ENCODE measurements at regions not wholly inside any gene's neighbourhood (a gene's known extent, or its start where the extent isn't known, plus 50 kb on each side); places are given as distances from the start of the nearest gene placed in this dataset.
"Not testable (repeated sequence)": the region's sequence is repeated elsewhere in the genome, so short reads cannot be mapped to it uniquely, and the experiment has no call there.

- ChIA-PET CTCF (no interaction called here), POLR2A (no interaction called here)
- Histone ChIP-seq H3K36me3 (ENCODE audit: control insufficient read depth, insufficient read depth, low read length) (no peaks in the 10 kb centered on the region), H3K4me3 (ENCODE audit: low read depth, low read length) (no peak overlapping the region), H3K27me3 (ENCODE audit: control insufficient read depth, insufficient read depth, low read length) (no peaks in the 10 kb centered on the region)
- no peak for TF ChIP-seq CTCF (IDR thresholded peaks at IDR 0.05; ENCODE audit: insufficient read depth, low read depth, low read length)
- DNase-seq (ENCODE audit: low read depth) = no peak
These were observed 130.5 kb downstream of the LIG4 start for GRCh38 chr13:108084840-108085239.

GRCh38 chr13:108083056-108083455 lies 132.3 kb downstream of the LIG4 start:
- POLR2A ChIA-PET = no interaction called here
- CTCF ChIA-PET = no interaction called here
- DNase-seq (ENCODE audit: low read depth) = no peak
- Histone ChIP-seq H3K4me3 (ENCODE audit: low read depth, low read length) (no peak overlapping the region), H3K36me3 (ENCODE audit: control insufficient read depth, insufficient read depth, low read length) (no peaks in the 10 kb centered on the region), H3K27me3 (ENCODE audit: control insufficient read depth, insufficient read depth, low read length) (no peaks in the 10 kb centered on the region)
- TF ChIP-seq CTCF (IDR thresholded peaks at IDR 0.05; ENCODE audit: insufficient read depth, low read depth, low read length) = no peak

- POLR2A ChIA-PET = no interaction called here
- Histone ChIP-seq H3K27me3 (ENCODE audit: control insufficient read depth, insufficient read depth, low read length) (no peaks in the 10 kb centered on the region), H3K4me3 (ENCODE audit: low read depth, low read length) (no peak overlapping the region), H3K36me3 (ENCODE audit: control insufficient read depth, insufficient read depth, low read length) (no peaks in the 10 kb centered on the region)
- CTCF ChIA-PET = no interaction called here
- no peak for TF ChIP-seq CTCF (IDR thresholded peaks at IDR 0.05; ENCODE audit: insufficient read depth, low read depth, low read length)
- no peak for DNase-seq (ENCODE audit: low read depth)
These were observed 132.9 kb downstream of the LIG4 start for GRCh38 chr13:108082481-108082880.

GRCh38 chr13:108077284-108077683 lies 138.1 kb downstream of the LIG4 start:
- Histone ChIP-seq H3K27me3 (ENCODE audit: control insufficient read depth, insufficient read depth, low read length) (no peaks in the 10 kb centered on the region), H3K4me3 (ENCODE audit: low read depth, low read length) (no peak overlapping the region), H3K36me3 (ENCODE audit: control insufficient read depth, insufficient read depth, low read length) (no peaks in the 10 kb centered on the region)
- CTCF ChIA-PET = no interaction called here
- no peak for TF ChIP-seq CTCF (IDR thresholded peaks at IDR 0.05; ENCODE audit: insufficient read depth, low read depth, low read length)
- POLR2A ChIA-PET = no interaction called here
- no peak for DNase-seq (ENCODE audit: low read depth)

- H3K4me3 ChIP-seq (ENCODE audit: low read depth, low read length); H3K27me3 ChIP-seq (ENCODE audit: control insufficient read depth, insufficient read depth, low read length); DNase-seq (ENCODE audit: low read depth); CTCF ChIA-PET; H3K36me3 ChIP-seq (ENCODE audit: control insufficient read depth, insufficient read depth, low read length); POLR2A ChIA-PET: not testable (repeated sequence)
These were observed 140.9 kb downstream of the LIG4 start for GRCh38 chr13:108074429-108074828.

GRCh38 chr13:108070925-108071324 lies 144.4 kb downstream of the LIG4 start:
- Histone ChIP-seq H3K4me3 (ENCODE audit: low read depth, low read length) (no peak overlapping the region), H3K36me3 (ENCODE audit: control insufficient read depth, insufficient read depth, low read length) (no peaks in the 10 kb centered on the region), H3K27me3 (ENCODE audit: control insufficient read depth, insufficient read depth, low read length) (no peaks in the 10 kb centered on the region)
- ChIA-PET CTCF (no interaction called here), POLR2A (no interaction called here)
- DNase-seq (ENCODE audit: low read depth) = no peak
- no peak for TF ChIP-seq CTCF (IDR thresholded peaks at IDR 0.05; ENCODE audit: insufficient read depth, low read depth, low read length)

Data from BJ (cell line).